T-helper 1 cell treated with Interleukin-12 subunit alpha and Interleukin-12 subunit beta and Interleukin-4 antibody, amounts not matched to agents 30 μg/mL and 1 μg/mL, for 36 hours (primary cell): ENCODE measurements at regions not wholly inside any gene's neighbourhood (a gene's known extent, or its start where the extent isn't known, plus 50 kb on each side); places are given as distances from the start of the nearest gene placed in this dataset.

ENCODE experiments used
- H3K27ac Mint-ChIP-seq: one replicate; pipeline ENCODE4 v1.8.0; 2021; ENCODE audit warnings: mild to moderate bottlenecking, mixed read lengths
- H3K27me3 Mint-ChIP-seq: one replicate; pipeline ENCODE4 v1.8.0; 2021; ENCODE audit warnings: low read depth, mixed read lengths
- H3K36me3 Mint-ChIP-seq: one replicate; pipeline ENCODE4 v1.8.0; 2021; ENCODE audit warnings: low read depth, mixed read lengths
- H3K4me1 Mint-ChIP-seq: one replicate; pipeline ENCODE4 v1.8.0; 2021; ENCODE audit warnings: low read depth, mixed read lengths
- H3K4me3 Mint-ChIP-seq: one replicate; pipeline ENCODE4 v1.8.0; 2021; ENCODE audit warnings: mild to moderate bottlenecking, moderate library complexity, mixed read lengths
- H3K9me3 Mint-ChIP-seq: one replicate; pipeline ENCODE4 v1.8.0; 2021; ENCODE audit warnings: mixed read lengths

- peaks cover 3% of the 10 kb centered on the region for H3K9me3 Mint-ChIP-seq
- no peak overlapping the region for H3K4me3 Mint-ChIP-seq
- H3K4me1 Mint-ChIP-seq = no peaks in the 10 kb centered on the region
- H3K27me3 Mint-ChIP-seq = no peaks in the 10 kb centered on the region
- H3K27ac Mint-ChIP-seq = no peak overlapping the region
- H3K36me3 Mint-ChIP-seq = no peaks in the 10 kb centered on the region
These were observed 67.8 kb downstream of the CASP12 start for GRCh38 chr11:104830508-104830907.

GRCh38 chr11:104830080-104830479 is 68.2 kb downstream of the CASP12 start:
- H3K4me3 Mint-ChIP-seq = no peak overlapping the region
- peaks cover 3% of the 10 kb centered on the region for H3K9me3 Mint-ChIP-seq
- H3K4me1 Mint-ChIP-seq = no peaks in the 10 kb centered on the region
- H3K27me3 Mint-ChIP-seq = no peaks in the 10 kb centered on the region
- H3K36me3 Mint-ChIP-seq = no peaks in the 10 kb centered on the region
- H3K27ac Mint-ChIP-seq = no peak overlapping the region

GRCh38 chr11:104826772-104827171 is 71.5 kb downstream of the CASP12 start:
- Mint-ChIP-seq H3K9me3 (peaks cover 3% of the 10 kb centered on the region), H3K4me1 (peaks cover 2% of the 10 kb centered on the region), H3K27ac (no peak overlapping the region), H3K36me3 (no peaks in the 10 kb centered on the region), H3K4me3 (no peak overlapping the region), H3K27me3 (peaks cover 2% of the 10 kb centered on the region)

- peaks cover 2% of the 10 kb centered on the region for H3K4me1 Mint-ChIP-seq
- no peaks in the 10 kb centered on the region for H3K36me3 Mint-ChIP-seq
- no peak overlapping the region for H3K27ac Mint-ChIP-seq
- H3K27me3 Mint-ChIP-seq = peaks cover 5% of the 10 kb centered on the region
- no peak overlapping the region for H3K4me3 Mint-ChIP-seq
- H3K9me3 Mint-ChIP-seq = no peaks in the 10 kb centered on the region
These were observed 74.6 kb downstream of the CASP12 start for GRCh38 chr11:104823657-104824056.

GRCh38 chr11:104820431-104820830 is 77.8 kb downstream of the CASP12 start:
- Mint-ChIP-seq H3K9me3 (no peaks in the 10 kb centered on the region), H3K4me1 (peaks cover 2% of the 10 kb centered on the region), H3K27ac (no peak overlapping the region), H3K27me3 (peaks cover 5% of the 10 kb centered on the region), H3K36me3 (no peaks in the 10 kb centered on the region), H3K4me3 (no peak overlapping the region)

GRCh38 chr11:104819603-104820002 is 78.7 kb downstream of the CASP12 start:
- no peaks in the 10 kb centered on the region for H3K9me3 Mint-ChIP-seq
- H3K36me3 Mint-ChIP-seq = no peaks in the 10 kb centered on the region
- H3K27ac Mint-ChIP-seq = no peak overlapping the region
- H3K4me1 Mint-ChIP-seq = peaks cover 2% of the 10 kb centered on the region
- H3K27me3 Mint-ChIP-seq = peaks cover 5% of the 10 kb centered on the region
- no peak overlapping the region for H3K4me3 Mint-ChIP-seq

- Mint-ChIP-seq H3K4me3 (no peak overlapping the region), H3K4me1 (no peaks in the 10 kb centered on the region), H3K27me3 (peaks cover 5% of the 10 kb centered on the region), H3K27ac (no peak overlapping the region), H3K9me3 (no peaks in the 10 kb centered on the region), H3K36me3 (no peaks in the 10 kb centered on the region)
These were observed 79.2 kb downstream of the CASP12 start for GRCh38 chr11:104819107-104819506.

GRCh38 chr11:104817973-104818372 is 80.3 kb downstream of the CASP12 start:
- Mint-ChIP-seq H3K36me3 (no peaks in the 10 kb centered on the region), H3K4me3 (no peak overlapping the region), H3K27ac (no peak overlapping the region), H3K4me1 (no peaks in the 10 kb centered on the region), H3K9me3 (no peaks in the 10 kb centered on the region), H3K27me3 (peaks cover 5% of the 10 kb centered on the region)

GRCh38 chr11:104813532-104813931 is 84.7 kb downstream of the CASP12 start:
- Mint-ChIP-seq H3K36me3 (no peaks in the 10 kb centered on the region), H3K27me3 (peaks cover 3% of the 10 kb centered on the region), H3K9me3 (no peaks in the 10 kb centered on the region), H3K4me3 (no peak overlapping the region), H3K27ac (no peak overlapping the region), H3K4me1 (no peaks in the 10 kb centered on the region)

- Mint-ChIP-seq H3K27ac (no peak overlapping the region), H3K36me3 (no peaks in the 10 kb centered on the region), H3K4me1 (no peaks in the 10 kb centered on the region), H3K27me3 (peaks cover 3% of the 10 kb centered on the region), H3K9me3 (peaks cover 4% of the 10 kb centered on the region), H3K4me3 (no peak overlapping the region)
These were observed 86.0 kb downstream of the CASP12 start for GRCh38 chr11:104812103-104812788.

GRCh38 chr11:104803776-104804175 is 94.5 kb downstream of the CASP12 start:
- no peak overlapping the region for H3K4me3 Mint-ChIP-seq
- no peak overlapping the region for H3K27ac Mint-ChIP-seq
- H3K27me3 Mint-ChIP-seq = no peaks in the 10 kb centered on the region
- peaks cover 18% of the 10 kb centered on the region for H3K4me1 Mint-ChIP-seq
- H3K36me3 Mint-ChIP-seq = peaks cover 5% of the 10 kb centered on the region
- H3K9me3 Mint-ChIP-seq = peaks cover 6% of the 10 kb centered on the region

GRCh38 chr11:104799251-104799650 is 99.0 kb downstream of the CASP12 start:
- Mint-ChIP-seq H3K27me3 (no peaks in the 10 kb centered on the region), H3K4me3 (peak overlapping the region; percentile 75), H3K36me3 (peaks cover 13% of the 10 kb centered on the region), H3K4me1 (peaks cover 32% of the 10 kb centered on the region), H3K9me3 (peaks cover 18% of the 10 kb centered on the region), H3K27ac (peak overlapping the region; percentile 91)

- Mint-ChIP-seq H3K9me3 (peaks cover 18% of the 10 kb centered on the region), H3K27me3 (no peaks in the 10 kb centered on the region), H3K4me3 (peak overlapping the region; percentile 75), H3K4me1 (peaks cover 30% of the 10 kb centered on the region), H3K27ac (peak overlapping the region; percentile 91), H3K36me3 (peaks cover 13% of the 10 kb centered on the region)
These were observed 99.5 kb downstream of the CASP12 start for GRCh38 chr11:104798789-104799188.

GRCh38 chr11:104796301-104796700 is 102.0 kb downstream of the CASP12 start:
- H3K27ac Mint-ChIP-seq = no peak overlapping the region
- H3K36me3 Mint-ChIP-seq = peaks cover 13% of the 10 kb centered on the region
- peaks cover 18% of the 10 kb centered on the region for H3K9me3 Mint-ChIP-seq

GRCh38 chr11:104795501-104796213 is 102.6 kb downstream of the CASP12 start:
- H3K36me3 Mint-ChIP-seq = peaks cover 13% of the 10 kb centered on the region
- H3K4me1 Mint-ChIP-seq = peaks cover 30% of the 10 kb centered on the region
- peaks cover 18% of the 10 kb centered on the region for H3K9me3 Mint-ChIP-seq
- no peak overlapping the region for H3K27ac Mint-ChIP-seq
- no peak overlapping the region for H3K4me3 Mint-ChIP-seq
- no peaks in the 10 kb centered on the region for H3K27me3 Mint-ChIP-seq

More at GRCh38 chr11:104796301-104796700, 102.0 kb downstream of the CASP12 start:
- H3K4me3 Mint-ChIP-seq = no peak overlapping the region
- H3K4me1 Mint-ChIP-seq = peaks cover 30% of the 10 kb centered on the region
- H3K27me3 Mint-ChIP-seq = no peaks in the 10 kb centered on the region
